ENCODE measurements at regions not wholly inside any gene's neighbourhood (a gene's known extent, or its start where the extent isn't known, plus 50 kb on each side); places are given as distances from the start of the nearest gene placed in this dataset.

DNA sequence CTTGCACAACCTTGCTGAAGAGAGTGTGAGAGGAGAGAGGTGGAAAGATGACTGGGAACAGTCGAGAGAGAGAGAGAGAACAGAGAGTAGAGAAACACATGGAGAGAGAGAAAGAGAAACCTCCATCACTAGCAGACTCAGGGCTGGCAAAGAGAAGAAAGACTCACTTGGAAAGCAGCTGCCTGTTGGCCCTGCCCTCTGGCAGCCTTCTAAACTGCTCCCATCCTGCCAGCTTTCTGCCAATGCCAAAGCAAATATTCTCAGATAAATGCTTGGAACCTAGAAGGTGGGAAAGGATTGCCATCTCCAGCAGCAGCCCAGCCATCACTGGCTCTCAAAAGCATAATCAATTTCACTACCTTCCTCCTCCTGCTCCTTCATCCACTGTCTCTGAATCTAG, 107.9 kb upstream of the WSCD2 start:
- ChIA-PET CTCF (no interaction called here), POLR2A (no interaction called here)
- no peaks in the 10 kb centered on the region for H3K9me3 Mint-ChIP-seq (ENCODE audit: insufficient read depth)
- peaks cover 2% of the 10 kb centered on the region for H3K27me3 Mint-ChIP-seq (ENCODE audit: low read depth)
- H3K27ac Mint-ChIP-seq: no peak overlapping the region
- no peaks in the 10 kb centered on the region for H3K36me3 Mint-ChIP-seq (ENCODE audit: low read depth)
- no peaks in the 10 kb centered on the region for H3K4me1 Mint-ChIP-seq (ENCODE audit: low read depth)
- DNase-seq (no peak), ATAC-seq (no peak)
- H3K4me3 Mint-ChIP-seq: no peak overlapping the region

DNA sequence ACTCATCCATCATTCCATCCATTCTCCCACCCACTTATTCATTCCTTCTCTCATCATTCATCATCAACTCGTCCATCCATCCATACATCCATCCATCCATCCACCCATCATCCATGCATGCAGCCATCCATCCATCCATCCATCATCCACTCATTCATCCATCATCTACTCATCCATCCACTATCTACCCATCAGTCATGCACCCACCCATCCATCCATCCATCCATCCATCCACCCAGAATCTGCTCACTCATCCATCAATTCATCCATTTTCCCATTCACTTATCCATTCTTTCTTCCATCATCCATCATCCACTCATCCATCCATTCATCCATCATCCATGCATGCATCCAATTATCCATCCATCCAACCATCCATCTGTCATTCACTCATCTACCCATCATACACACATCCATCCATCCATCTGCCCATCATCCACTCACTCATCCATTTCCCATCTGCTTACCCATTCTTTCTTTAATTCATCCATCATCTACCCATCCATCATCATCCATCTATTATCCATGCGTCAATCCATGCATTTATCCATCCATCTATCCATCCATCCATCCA, 107.1 kb upstream of the WSCD2 start:
- no peaks in the 10 kb centered on the region for H3K9me3 Mint-ChIP-seq (ENCODE audit: insufficient read depth)
- DNase-seq (no peak), ATAC-seq (no peak)
- H3K4me3 Mint-ChIP-seq: no peak overlapping the region
- POLR2A ChIA-PET: no interaction called here
- no peaks in the 10 kb centered on the region for H3K4me1 Mint-ChIP-seq (ENCODE audit: low read depth)
- no peak overlapping the region for H3K27ac Mint-ChIP-seq
- H3K36me3 Mint-ChIP-seq (ENCODE audit: low read depth): no peaks in the 10 kb centered on the region
- H3K27me3 Mint-ChIP-seq (ENCODE audit: low read depth): peaks cover 2% of the 10 kb centered on the region
- CTCF ChIA-PET: no interaction called here

DNA sequence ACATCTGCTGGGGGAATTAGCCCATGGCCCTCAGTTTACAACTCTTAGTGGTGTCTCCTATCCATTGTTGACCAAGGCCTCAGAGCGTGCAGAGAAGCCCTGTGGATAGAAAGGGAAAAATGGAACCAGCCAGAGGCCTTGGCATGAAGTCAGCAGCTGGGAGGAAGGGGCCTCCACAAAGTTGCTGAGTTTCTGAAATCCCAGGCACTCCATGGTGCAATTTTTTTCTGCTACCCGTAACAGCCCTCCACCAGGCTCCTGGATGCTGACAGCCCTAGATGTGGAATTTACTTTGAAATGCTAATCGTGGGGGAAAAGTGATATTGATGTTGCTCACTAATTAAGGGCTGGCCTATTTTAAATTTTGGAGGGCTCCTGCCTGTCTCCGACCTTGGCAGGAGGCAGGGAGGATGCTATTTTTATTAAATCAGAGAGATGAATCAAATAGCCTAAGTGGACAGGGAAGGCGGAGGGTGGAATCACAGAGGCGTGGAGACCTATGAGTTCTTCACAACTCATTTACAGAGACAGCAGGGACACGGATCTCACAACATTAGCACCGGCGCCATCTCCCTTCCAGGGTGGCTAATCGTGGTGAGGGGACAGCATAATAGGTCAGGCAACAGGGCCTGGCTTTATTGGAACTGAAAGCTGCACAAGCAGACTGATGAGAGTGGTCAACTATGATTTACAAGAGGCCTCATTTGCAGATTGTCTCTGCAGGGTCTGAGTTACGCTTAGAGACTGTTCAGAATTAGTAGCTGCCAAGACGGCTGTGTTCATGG, 99.8 kb upstream of the WSCD2 start:
- Mint-ChIP-seq H3K4me3 (no peak overlapping the region), H3K36me3 (ENCODE audit: low read depth) (no peaks in the 10 kb centered on the region), H3K4me1 (ENCODE audit: low read depth) (peaks cover 9% of the 10 kb centered on the region), H3K27ac (no peak overlapping the region), H3K9me3 (ENCODE audit: insufficient read depth) (no peaks in the 10 kb centered on the region), H3K27me3 (ENCODE audit: low read depth) (peaks cover 9% of the 10 kb centered on the region)
- CTCF ChIA-PET: interaction anchor here (1.6 kb wide), 1 partner anchor 483 kb away, joined by 3 read pairs; no protein-coding TSS in a partner anchor
- POLR2A ChIA-PET: no interaction called here
- ATAC-seq: no peak
- DNase-seq: no peak

DNA sequence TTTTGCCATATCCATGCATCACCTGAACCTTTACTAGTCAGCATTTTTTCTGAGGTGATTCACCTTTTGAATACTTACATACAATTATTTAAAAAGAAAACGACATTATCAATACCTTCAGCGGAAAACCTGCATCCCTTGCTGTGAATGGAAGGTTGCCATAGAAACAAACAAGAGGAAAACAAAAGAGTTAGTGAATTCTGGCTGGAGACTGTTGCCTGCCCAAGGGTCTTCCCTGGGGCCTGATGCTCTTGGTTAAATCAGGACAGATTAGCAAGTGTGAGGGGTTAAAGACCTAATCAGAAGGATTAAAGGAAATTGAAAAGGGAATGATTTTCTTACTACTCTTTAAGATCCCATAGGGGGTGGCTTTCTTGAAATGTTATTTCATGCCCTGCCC, 96.0 kb upstream of the WSCD2 start:
- Mint-ChIP-seq H3K27ac (no peak overlapping the region), H3K36me3 (ENCODE audit: low read depth) (no peaks in the 10 kb centered on the region), H3K4me1 (ENCODE audit: low read depth) (peaks cover 9% of the 10 kb centered on the region), H3K27me3 (ENCODE audit: low read depth) (peaks cover 3% of the 10 kb centered on the region), H3K4me3 (no peak overlapping the region), H3K9me3 (ENCODE audit: insufficient read depth) (no peaks in the 10 kb centered on the region)
- DNase-seq (no peak), ATAC-seq (no peak)
- ChIA-PET POLR2A (no interaction called here), CTCF (no interaction called here)

DNA sequence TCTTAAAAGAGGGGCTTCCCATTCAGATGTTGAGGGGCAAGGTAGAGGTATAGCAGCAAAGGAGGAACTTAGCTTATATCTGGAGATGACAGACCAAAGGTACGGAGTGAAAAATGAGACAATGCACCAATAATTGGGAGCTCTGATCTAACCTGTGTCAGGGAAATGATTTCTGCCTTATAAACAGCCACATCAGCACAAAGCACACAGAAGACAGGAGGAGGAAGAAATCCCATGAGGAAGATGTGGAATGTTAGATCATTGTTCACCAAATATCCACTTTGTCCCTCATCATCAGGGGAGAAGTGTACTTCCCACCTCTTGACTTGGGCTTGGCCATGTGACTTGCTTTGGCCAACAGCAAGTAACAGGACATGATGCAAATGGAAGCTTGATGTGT, 93.7 kb upstream of the WSCD2 start:
- Mint-ChIP-seq H3K27me3 (ENCODE audit: low read depth) (peaks cover 2% of the 10 kb centered on the region), H3K9me3 (ENCODE audit: insufficient read depth) (no peaks in the 10 kb centered on the region), H3K36me3 (ENCODE audit: low read depth) (no peaks in the 10 kb centered on the region), H3K4me1 (ENCODE audit: low read depth) (peaks cover 9% of the 10 kb centered on the region), H3K4me3 (no peak overlapping the region), H3K27ac (no peak overlapping the region)
- POLR2A ChIA-PET: no interaction called here
- CTCF ChIA-PET: no interaction called here
- no peak for ATAC-seq
- no peak for DNase-seq

DNA sequence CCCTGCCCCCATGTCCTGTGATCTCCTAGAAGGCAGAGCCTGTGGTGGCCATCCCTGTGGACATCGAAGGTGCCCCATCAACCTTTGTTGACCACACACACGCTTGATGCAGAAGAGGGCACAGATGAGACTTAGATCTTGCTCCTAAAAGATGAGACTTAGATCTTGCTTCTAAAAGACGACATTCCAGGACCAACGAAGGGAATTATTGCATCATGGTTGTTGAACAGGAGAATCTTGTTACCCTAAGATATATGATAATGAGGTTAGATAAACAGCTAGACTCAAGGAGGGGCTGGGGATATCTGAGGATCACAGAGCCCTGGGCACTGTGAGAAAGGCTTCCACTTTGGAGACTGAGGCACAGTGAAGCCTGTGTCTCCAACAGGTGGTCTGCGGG, 91.1 kb upstream of the WSCD2 start:
- H3K4me1 Mint-ChIP-seq (ENCODE audit: low read depth): peaks cover 9% of the 10 kb centered on the region
- no peak overlapping the region for H3K4me3 Mint-ChIP-seq
- ATAC-seq: no peak
- ChIA-PET CTCF (no interaction called here), POLR2A (no interaction called here)
- H3K27me3 Mint-ChIP-seq (ENCODE audit: low read depth): peaks cover 4% of the 10 kb centered on the region
- no peaks in the 10 kb centered on the region for H3K36me3 Mint-ChIP-seq (ENCODE audit: low read depth)
- no peak overlapping the region for H3K27ac Mint-ChIP-seq
- DNase-seq: no peak
- no peaks in the 10 kb centered on the region for H3K9me3 Mint-ChIP-seq (ENCODE audit: insufficient read depth)

DNA sequence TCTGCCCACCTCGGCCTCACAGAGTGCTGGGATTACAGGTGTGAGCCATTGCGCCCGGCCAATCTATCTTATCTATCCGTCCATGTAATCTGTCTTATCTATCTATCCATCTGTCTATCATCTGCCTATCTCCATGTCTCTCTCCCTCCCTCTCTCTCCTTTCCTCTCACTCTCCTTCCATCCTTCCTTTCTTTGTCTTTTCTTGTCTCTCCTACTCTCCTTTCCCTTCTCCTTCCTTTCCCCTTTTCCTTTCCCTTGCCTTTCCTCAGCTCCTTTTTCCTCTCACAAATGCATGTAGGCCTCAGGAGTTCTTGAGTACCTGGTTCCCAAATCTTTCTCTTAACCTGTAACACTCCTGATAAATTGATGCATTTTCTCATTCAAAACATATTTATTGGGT, 89.3 kb upstream of the WSCD2 start:
- POLR2A ChIA-PET: no interaction called here

DNA sequence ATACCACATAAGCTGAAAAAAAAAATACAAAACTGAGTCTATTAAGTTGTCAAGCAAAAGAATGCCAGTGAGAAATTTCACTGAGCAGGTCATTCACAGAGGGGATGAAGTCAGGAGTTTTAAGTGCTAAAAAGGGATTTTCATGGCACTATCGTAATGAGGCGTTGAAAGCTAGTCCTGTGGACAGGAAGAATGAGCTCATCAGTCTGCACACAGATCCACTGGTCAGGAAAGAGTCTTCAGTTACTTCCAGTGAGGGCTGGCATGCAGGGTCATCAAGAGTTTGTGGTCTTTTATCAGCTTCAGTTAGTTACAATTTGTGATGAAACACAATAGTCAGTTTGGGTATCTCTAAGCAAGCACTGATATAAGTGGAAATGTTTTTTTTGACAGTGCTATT, 88.1 kb upstream of the WSCD2 start:
- Mint-ChIP-seq H3K36me3 (ENCODE audit: low read depth) (no peaks in the 10 kb centered on the region), H3K27me3 (ENCODE audit: low read depth) (peaks cover 7% of the 10 kb centered on the region), H3K4me3 (no peak overlapping the region), H3K27ac (no peak overlapping the region), H3K9me3 (ENCODE audit: insufficient read depth) (no peaks in the 10 kb centered on the region), H3K4me1 (ENCODE audit: low read depth) (no peaks in the 10 kb centered on the region)
- DNase-seq (no peak), ATAC-seq (no peak)
- POLR2A ChIA-PET: no interaction called here
- CTCF ChIA-PET: no interaction called here

More for the DNA sequence above, 89.3 kb upstream of the WSCD2 start:
- H3K27me3 Mint-ChIP-seq (ENCODE audit: low read depth): peaks cover 4% of the 10 kb centered on the region
- ATAC-seq: no peak
- no peak for DNase-seq
- no peak overlapping the region for H3K4me3 Mint-ChIP-seq
- CTCF ChIA-PET: no interaction called here
- H3K4me1 Mint-ChIP-seq (ENCODE audit: low read depth): no peaks in the 10 kb centered on the region
- no peaks in the 10 kb centered on the region for H3K9me3 Mint-ChIP-seq (ENCODE audit: insufficient read depth)
- no peak overlapping the region for H3K27ac Mint-ChIP-seq
- no peaks in the 10 kb centered on the region for H3K36me3 Mint-ChIP-seq (ENCODE audit: low read depth)

DNA sequence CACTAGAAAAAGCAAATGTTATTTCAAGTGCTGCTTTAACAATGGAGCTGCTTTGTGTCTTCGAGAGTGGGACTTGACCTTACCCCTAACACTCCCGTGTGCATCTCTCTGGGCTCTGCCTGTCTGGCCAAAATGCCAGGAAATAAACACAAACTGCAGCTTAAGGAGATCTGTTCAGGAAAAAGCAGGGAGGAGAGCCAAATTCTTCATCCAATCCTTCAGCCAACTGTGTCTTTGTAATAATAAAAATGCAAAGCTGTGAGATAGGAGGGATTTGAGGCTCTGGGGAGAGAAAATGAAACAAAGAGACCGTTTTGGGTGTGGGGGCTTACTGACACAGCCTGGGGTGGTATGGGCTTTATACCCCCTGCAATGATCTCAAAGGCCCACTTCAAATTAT, 85.8 kb upstream of the WSCD2 start:
- no peak overlapping the region for H3K27ac Mint-ChIP-seq
- DNase-seq: no peak
- H3K36me3 Mint-ChIP-seq (ENCODE audit: low read depth): no peaks in the 10 kb centered on the region
- ChIA-PET CTCF (no interaction called here), POLR2A (no interaction called here)
- peaks cover 12% of the 10 kb centered on the region for H3K27me3 Mint-ChIP-seq (ENCODE audit: low read depth)
- no peaks in the 10 kb centered on the region for H3K9me3 Mint-ChIP-seq (ENCODE audit: insufficient read depth)
- no peak overlapping the region for H3K4me3 Mint-ChIP-seq
- peaks cover 6% of the 10 kb centered on the region for H3K4me1 Mint-ChIP-seq (ENCODE audit: low read depth)
- ATAC-seq: no peak

DNA sequence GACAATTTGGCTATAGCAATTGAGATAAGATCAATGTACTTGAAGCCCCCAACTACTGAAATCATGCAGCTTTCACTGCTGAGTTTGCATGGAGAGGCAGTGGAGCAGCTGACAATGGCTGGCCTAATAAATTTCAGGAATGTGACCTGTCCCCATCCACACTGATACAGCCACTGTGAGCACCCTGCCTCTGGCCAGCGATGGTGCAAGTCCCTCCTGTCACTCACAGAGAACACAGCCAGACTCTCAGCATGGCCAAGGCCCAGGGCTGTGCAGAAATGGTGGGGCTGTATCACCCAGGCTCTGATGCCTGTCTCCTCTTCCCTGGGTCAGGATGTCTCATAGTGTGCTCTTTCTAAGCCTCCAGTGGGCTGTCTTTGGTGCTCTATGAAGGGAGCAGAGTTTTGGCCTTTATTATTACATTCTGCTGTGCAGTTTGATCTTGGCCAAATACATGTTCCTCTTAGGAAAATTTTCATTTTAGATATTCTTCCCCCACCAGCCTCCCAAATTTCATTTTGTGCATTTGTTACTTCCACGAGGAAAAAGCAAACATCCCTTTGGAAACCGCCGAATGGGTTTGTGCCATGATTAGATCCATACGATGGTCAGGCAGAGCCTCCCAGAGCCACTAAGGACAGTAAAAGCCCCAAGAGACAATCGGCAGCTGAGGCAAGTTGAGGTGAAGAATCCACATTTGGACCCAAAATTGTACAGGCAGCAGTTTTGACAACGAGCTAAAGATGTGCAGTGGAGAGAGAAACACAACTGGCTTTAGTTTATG, 85.1 kb upstream of the WSCD2 start:
- no peak for ATAC-seq
- Mint-ChIP-seq H3K27me3 (ENCODE audit: low read depth) (peaks cover 12% of the 10 kb centered on the region), H3K4me3 (no peak overlapping the region), H3K36me3 (ENCODE audit: low read depth) (no peaks in the 10 kb centered on the region), H3K27ac (no peak overlapping the region), H3K4me1 (ENCODE audit: low read depth) (peaks cover 6% of the 10 kb centered on the region), H3K9me3 (ENCODE audit: insufficient read depth) (no peaks in the 10 kb centered on the region)
- DNase-seq: no peak
- POLR2A ChIA-PET: no interaction called here
- CTCF ChIA-PET: no interaction called here

DNA sequence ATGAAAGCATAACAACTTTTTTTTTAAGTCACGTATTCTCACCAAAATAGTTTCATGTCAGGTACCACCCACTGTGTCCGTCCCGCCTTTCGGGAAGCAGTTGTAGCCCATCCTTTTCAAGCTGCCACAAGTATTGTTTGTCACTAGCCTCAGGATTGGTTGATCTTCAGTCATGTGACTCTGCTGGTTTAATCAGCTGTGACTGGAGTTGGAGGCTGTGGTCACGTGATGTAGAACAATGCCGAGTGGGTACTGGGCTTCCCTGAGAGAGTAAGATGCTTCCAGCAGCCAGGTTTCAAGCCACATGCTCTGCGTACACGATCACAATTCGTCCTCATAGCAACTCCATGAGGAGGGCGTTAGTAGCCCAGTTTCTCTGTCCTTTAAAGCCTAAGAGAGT, 83.0 kb upstream of the WSCD2 start:
- Mint-ChIP-seq H3K27ac (no peak overlapping the region), H3K4me3 (no peak overlapping the region), H3K27me3 (ENCODE audit: low read depth) (peaks cover 19% of the 10 kb centered on the region), H3K9me3 (ENCODE audit: insufficient read depth) (no peaks in the 10 kb centered on the region), H3K36me3 (ENCODE audit: low read depth) (no peaks in the 10 kb centered on the region), H3K4me1 (ENCODE audit: low read depth) (peaks cover 6% of the 10 kb centered on the region)
- CTCF ChIA-PET: no interaction called here
- DNase-seq (no peak), ATAC-seq (no peak)
- POLR2A ChIA-PET: no interaction called here

DNA sequence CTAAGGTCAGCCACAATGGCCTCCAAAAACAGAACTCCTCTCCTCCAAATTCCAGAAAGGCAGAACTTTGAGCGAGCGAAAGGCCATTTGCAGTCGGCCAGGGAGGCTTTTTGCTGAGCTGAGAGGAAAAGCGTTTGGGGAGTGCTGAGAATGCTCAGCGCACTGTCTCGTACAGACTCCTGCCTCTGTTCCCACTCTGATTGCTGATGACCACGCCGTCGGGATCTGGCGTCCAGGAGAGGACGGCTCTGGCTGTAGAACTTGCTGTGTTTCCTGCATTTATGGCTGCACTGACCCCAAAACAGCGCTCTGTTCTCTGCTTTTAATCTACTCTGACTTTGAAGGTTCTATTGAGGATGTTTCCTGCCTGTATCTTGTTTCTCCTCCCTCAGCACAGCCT, 82.4 kb upstream of the WSCD2 start:
- H3K36me3 Mint-ChIP-seq (ENCODE audit: low read depth): no peaks in the 10 kb centered on the region
- no peak for ATAC-seq
- no peak for DNase-seq
- ChIA-PET POLR2A (no interaction called here), CTCF (no interaction called here)
- H3K9me3 Mint-ChIP-seq (ENCODE audit: insufficient read depth): no peaks in the 10 kb centered on the region
- H3K4me3 Mint-ChIP-seq: no peak overlapping the region
- peaks cover 6% of the 10 kb centered on the region for H3K4me1 Mint-ChIP-seq (ENCODE audit: low read depth)
- H3K27me3 Mint-ChIP-seq (ENCODE audit: low read depth): peaks cover 22% of the 10 kb centered on the region
- H3K27ac Mint-ChIP-seq: no peak overlapping the region

Data from activated CD8-positive, alpha-beta T cell treated with anti-CD3 and anti-CD28 coated beads, Interleukin-2, amount 10 ng/mL, durations not matched to agents 7 days and 5 days (primary cell).